Stomach (tissue), 4 donors: ENCODE measurements at regions not wholly inside any gene's neighbourhood (a gene's known extent, or its start where the extent isn't known, plus 50 kb on each side); places are given as distances from the start of the nearest gene placed in this dataset.

ENCODE experiments used
- CTCF ChIP-seq, 7 experiments: fragments of 450-650 bp in 4 of 7; fragments of 200-600 bp in 3 of 7; sonication (generic) in 3 of 7; IDR thresholded peaks; one replicate each; pipeline ENCODE4 v1.5.1; 2016 to 2019; ENCODE audit warnings: antibody characterized with exemption in 7 of 7, control low read depth in 2 of 7, mild to moderate bottlenecking in 1 of 7
- EP300 ChIP-seq: sonication (generic); formaldehyde crosslinking; IDR thresholded peaks from one replicate; pipeline ENCODE4 v1.6.1; 2017; ENCODE audit warnings: antibody characterized with exemption
- POLR2A ChIP-seq, 4 donors: fragments of 450-650 bp; IDR thresholded peaks; one replicate each; pipeline ENCODE4 v1.6.1; 2016; ENCODE audit warnings: antibody characterized with exemption in 4 of 4, control low read depth in 2 of 4, mild to moderate bottlenecking in 1 of 4, moderate library complexity in 1 of 4
- POLR2AphosphoS5 ChIP-seq, 3 donors: sonication (generic); formaldehyde crosslinking; IDR thresholded peaks; one replicate each; pipeline ENCODE4 v1.6.1; 2016; ENCODE audit warnings: antibody characterized with exemption in 3 of 3

DNA sequence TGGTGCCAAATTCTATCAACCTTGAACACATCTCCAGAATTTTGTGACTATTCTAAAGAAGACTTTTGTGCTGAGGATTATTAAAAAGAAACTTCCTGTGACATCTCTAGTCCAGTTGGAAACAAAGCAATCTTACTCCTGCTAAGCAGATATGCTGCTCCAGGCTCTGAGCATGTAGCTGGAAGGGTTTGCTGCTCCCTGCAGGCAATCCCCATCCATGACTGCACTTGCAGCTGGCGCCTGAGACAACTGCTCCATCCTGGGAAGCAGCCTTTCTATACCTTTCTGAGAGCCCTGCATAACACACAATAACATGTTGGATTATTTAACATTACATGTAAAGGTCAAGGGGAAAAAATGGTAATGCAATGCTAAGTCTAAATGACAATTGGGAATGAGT, 105.1 kb downstream of the NDUFA12 start:
- no peak for TF ChIP-seq POLR2AphosphoS5 (IDR thresholded peaks at IDR 0.05)
- TF ChIP-seq CTCF (IDR thresholded peaks at IDR 0.05) = no peak
- TF ChIP-seq POLR2A (IDR thresholded peaks at IDR 0.05) = no peak
- no peak for TF ChIP-seq EP300
